ENCODE measurements at regions not wholly inside any gene's neighbourhood (a gene's known extent, or its start where the extent isn't known, plus 50 kb on each side); places are given as distances from the start of the nearest gene placed in this dataset.

DNA sequence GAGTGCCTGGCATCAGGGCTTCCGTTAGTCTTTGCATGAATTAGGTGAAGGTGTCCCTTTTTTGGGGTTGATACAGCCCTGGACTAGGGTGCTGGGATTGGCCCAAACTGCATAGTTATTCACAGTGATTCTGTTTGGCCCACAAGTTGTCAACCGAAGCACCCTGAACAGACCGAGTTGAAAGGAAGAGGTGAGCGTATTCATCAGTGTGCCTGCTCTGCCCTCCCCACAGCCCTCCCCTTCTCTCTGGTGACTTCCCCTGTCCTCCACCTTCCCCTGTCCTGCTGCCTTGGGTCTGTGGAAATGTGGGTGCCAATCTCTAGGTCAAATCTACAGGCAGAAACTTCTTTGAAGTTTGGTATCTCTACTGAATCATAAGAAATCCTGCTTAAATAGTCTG lies 330.5 kb downstream of the DYSF start:
- no peaks in the 10 kb centered on the region for H3K9me3 Mint-ChIP-seq

DNA sequence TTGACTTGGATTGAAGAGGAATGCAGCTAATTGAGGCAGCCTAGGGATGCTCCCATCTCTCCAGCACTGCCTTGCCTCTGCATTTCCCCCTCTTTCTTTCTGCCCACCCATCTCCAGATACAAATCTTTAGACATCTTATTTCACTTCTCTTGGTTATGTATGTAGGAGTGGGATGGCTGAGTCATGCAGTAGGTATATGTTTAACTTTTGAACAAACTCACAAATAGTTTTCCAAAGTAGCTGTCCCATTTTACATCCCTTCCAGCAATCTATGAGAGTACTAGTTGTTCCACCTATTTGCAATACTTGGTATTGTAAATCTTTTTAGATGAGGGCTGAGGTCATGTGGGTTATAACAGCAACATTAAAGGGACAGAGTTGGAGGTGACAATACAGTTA lies 329.9 kb downstream of the DYSF start:
- TF ChIP-seq, protein P1, sequence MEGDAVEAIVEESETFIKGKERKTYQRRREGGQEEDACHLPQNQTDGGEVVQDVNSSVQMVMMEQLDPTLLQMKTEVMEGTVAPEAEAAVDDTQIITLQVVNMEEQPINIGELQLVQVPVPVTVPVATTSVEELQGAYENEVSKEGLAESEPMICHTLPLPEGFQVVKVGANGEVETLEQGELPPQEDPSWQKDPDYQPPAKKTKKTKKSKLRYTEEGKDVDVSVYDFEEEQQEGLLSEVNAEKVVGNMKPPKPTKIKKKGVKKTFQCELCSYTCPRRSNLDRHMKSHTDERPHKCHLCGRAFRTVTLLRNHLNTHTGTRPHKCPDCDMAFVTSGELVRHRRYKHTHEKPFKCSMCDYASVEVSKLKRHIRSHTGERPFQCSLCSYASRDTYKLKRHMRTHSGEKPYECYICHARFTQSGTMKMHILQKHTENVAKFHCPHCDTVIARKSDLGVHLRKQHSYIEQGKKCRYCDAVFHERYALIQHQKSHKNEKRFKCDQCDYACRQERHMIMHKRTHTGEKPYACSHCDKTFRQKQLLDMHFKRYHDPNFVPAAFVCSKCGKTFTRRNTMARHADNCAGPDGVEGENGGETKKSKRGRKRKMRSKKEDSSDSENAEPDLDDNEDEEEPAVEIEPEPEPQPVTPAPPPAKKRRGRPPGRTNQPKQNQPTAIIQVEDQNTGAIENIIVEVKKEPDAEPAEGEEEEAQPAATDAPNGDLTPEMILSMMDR (IDR thresholded peaks at IDR 0.05) = no peak
- H3K27me3 Mint-ChIP-seq (ENCODE audit: low read depth, poor library complexity) = peaks cover 73% of the 10 kb centered on the region
- no peak overlapping the region for H3K4me3 Mint-ChIP-seq
- H3K27ac Mint-ChIP-seq = no peak overlapping the region
- no peaks in the 10 kb centered on the region for H3K36me3 Mint-ChIP-seq (ENCODE audit: low read depth)
- peaks cover 29% of the 10 kb centered on the region for H3K4me1 Mint-ChIP-seq
- H3K9me3 Mint-ChIP-seq = no peaks in the 10 kb centered on the region
- no peak for DNase-seq

More for the DNA sequence above, 330.5 kb downstream of the DYSF start:
- H3K4me3 Mint-ChIP-seq = no peak overlapping the region
- TF ChIP-seq, protein P1 (IDR thresholded peaks at IDR 0.05) = no peak
- H3K4me1 Mint-ChIP-seq = peaks cover 29% of the 10 kb centered on the region
- H3K36me3 Mint-ChIP-seq (ENCODE audit: low read depth) = no peaks in the 10 kb centered on the region
- no peak overlapping the region for H3K27ac Mint-ChIP-seq
- no peak for DNase-seq
- peaks cover 74% of the 10 kb centered on the region for H3K27me3 Mint-ChIP-seq (ENCODE audit: low read depth, poor library complexity)

DNA sequence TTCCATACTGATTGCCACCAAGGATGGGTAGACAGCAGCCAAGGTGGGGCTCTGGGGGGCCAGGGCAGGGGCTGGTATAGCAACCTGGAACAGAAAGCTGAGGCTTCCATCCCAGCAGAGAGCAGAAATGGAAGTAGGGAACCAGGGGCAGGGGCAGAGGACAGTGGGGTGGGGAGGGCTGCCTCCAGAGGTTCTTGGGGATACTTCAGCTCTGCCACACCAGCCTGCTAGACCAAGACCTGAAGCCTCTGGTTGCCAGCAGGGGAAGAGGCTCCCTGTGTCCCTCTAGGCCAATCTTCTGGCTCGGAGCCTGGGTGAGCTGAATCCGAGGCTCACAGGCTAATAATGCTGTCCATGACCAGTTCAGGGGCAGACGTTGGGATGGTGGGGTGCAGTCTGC lies 329.0 kb downstream of the DYSF start:
- H3K27me3 Mint-ChIP-seq (ENCODE audit: low read depth, poor library complexity) = peaks cover 72% of the 10 kb centered on the region
- no peaks in the 10 kb centered on the region for H3K9me3 Mint-ChIP-seq
- TF ChIP-seq, protein P1 (IDR thresholded peaks at IDR 0.05) = no peak
- H3K36me3 Mint-ChIP-seq (ENCODE audit: low read depth) = no peaks in the 10 kb centered on the region
- no peak overlapping the region for H3K27ac Mint-ChIP-seq
- H3K4me3 Mint-ChIP-seq = no peak overlapping the region
- H3K4me1 Mint-ChIP-seq = peaks cover 29% of the 10 kb centered on the region
- DNase-seq = no peak

DNA sequence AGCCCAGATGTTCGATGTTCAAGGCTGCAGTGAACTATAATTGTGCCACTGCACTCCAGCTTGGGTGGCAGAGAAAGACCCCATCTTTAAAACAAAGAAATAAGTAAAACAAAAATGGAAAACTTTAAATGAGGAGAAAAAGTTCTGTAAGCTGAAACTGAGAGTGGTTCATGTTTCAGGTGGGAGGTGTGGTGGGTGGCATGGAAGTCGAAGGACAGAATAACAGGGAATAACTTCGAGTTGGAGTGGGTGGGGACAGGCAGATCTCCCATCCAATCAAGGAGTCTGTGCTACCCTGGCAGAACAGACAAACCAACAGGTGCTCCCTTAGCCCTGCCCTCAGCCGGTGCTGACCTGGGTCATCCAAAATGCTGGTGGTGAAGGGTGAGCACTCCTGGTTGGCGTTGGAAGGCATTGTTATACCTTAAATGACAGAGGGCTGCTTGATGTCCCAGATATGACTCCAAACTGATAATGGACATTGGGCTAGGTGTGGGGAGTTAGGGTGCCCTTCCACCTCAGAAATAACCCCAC lies 328.4 kb downstream of the DYSF start:
- H3K27me3 Mint-ChIP-seq (ENCODE audit: low read depth, poor library complexity) = peaks cover 70% of the 10 kb centered on the region
- no peak overlapping the region for H3K27ac Mint-ChIP-seq
- no peaks in the 10 kb centered on the region for H3K9me3 Mint-ChIP-seq
- H3K36me3 Mint-ChIP-seq (ENCODE audit: low read depth) = no peaks in the 10 kb centered on the region
- TF ChIP-seq, protein P1 (IDR thresholded peaks at IDR 0.05) = no peak
- no peak for DNase-seq
- peaks cover 29% of the 10 kb centered on the region for H3K4me1 Mint-ChIP-seq
- H3K4me3 Mint-ChIP-seq = no peak overlapping the region

DNA sequence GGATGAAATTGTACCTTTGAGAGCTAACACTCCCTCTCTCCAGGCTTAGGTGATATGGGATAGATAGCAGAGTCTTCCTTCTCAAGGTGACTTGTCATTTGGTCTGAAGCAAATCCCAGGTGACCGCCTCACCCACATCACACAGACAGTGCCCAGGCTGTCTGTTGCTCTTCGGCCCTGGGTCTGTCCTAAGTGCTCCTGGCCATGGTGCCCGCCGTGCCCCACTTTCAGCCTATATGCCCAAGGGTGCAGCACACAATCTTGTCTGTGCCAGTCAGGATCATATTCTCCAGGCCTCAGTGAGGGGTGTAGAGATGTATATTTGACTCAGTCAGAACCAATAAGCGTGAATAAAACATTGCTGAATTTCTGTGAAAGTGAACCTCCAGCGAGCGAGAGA lies 326.8 kb downstream of the DYSF start:
- TF ChIP-seq, protein P1 (IDR thresholded peaks at IDR 0.05) = no peak
- Mint-ChIP-seq H3K4me1 (peaks cover 17% of the 10 kb centered on the region), H3K4me3 (no peak overlapping the region), H3K27me3 (ENCODE audit: low read depth, poor library complexity) (peaks cover 72% of the 10 kb centered on the region), H3K27ac (no peak overlapping the region), H3K36me3 (ENCODE audit: low read depth) (no peaks in the 10 kb centered on the region), H3K9me3 (no peaks in the 10 kb centered on the region)
- no peak for DNase-seq

DNA sequence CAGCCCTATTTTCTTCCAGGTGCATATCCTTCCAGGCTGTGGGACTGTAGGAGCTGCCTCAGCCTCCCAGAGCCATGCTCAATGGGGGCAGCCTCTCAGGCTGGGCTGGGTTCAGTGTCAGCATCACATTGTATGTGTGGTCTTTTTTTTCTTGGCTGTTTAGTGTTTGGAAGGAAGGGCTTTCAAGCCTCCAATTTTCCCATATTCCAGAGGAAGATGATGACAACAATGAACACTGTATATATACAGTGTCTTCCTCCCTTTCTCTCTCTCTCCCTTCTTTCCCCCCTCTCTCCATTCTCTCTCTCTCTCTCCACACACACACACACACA lies 326.4 kb downstream of the DYSF start:
- no peaks in the 10 kb centered on the region for H3K9me3 Mint-ChIP-seq
- no peaks in the 10 kb centered on the region for H3K36me3 Mint-ChIP-seq (ENCODE audit: low read depth)

More for the DNA sequence above, 326.4 kb downstream of the DYSF start:
- Mint-ChIP-seq H3K4me1 (peaks cover 13% of the 10 kb centered on the region), H3K4me3 (no peak overlapping the region), H3K27me3 (ENCODE audit: low read depth, poor library complexity) (peaks cover 72% of the 10 kb centered on the region), H3K27ac (no peak overlapping the region)
- DNase-seq = no peak
- TF ChIP-seq, protein P1 (IDR thresholded peaks at IDR 0.05) = no peak

Measured in nephron progenitor cell (in vitro differentiated cells).